ENCODE measurements at regions not wholly inside any gene's neighbourhood (a gene's known extent, or its start where the extent isn't known, plus 50 kb on each side); places are given as distances from the start of the nearest gene placed in this dataset.
"Not testable (repeated sequence)": the region's sequence is repeated elsewhere in the genome, so short reads cannot be mapped to it uniquely, and the experiment has no call there.

GRCh38 chr7:93811198-93811597, 79.4 kb downstream of the TFPI2 start:
- intact Hi-C loops (cut with DNase I) = no loop called here
- no peak overlapping the region for H3K4me3 ChIP-seq (ENCODE audit: low read length in 2 of 2)
- no peak overlapping the region for H3K27ac ChIP-seq (ENCODE audit: low read depth in 1 of 2, low read length in 2 of 2)
- no peaks in the 10 kb centered on the region for H3K9me3 ChIP-seq (ENCODE audit: control insufficient read depth, low read length)
- H3K27me3 ChIP-seq (ENCODE audit: control insufficient read depth in 1 of 2, insufficient read depth in 2 of 2, low read length in 1 of 2) = no peaks in the 10 kb centered on the region
- DNase-seq = no peak
- ATAC-seq (ENCODE audit: low FRiP score) = no peak
- H3K36me3 ChIP-seq (ENCODE audit: control insufficient read depth in 1 of 2, insufficient read depth in 2 of 2, low read length in 1 of 2) = no peaks in the 10 kb centered on the region
- H3K4me1 ChIP-seq (ENCODE audit: control insufficient read depth in 1 of 2, insufficient read depth in 2 of 2, low read length in 2 of 2) = no peaks in the 10 kb centered on the region

- Histone ChIP-seq H3K4me1 (ENCODE audit: control insufficient read depth in 1 of 2, insufficient read depth in 2 of 2, low read length in 2 of 2) (no peaks in the 10 kb centered on the region), H3K27ac (ENCODE audit: low read depth in 1 of 2, low read length in 2 of 2) (no peak overlapping the region), H3K9me3 (ENCODE audit: control insufficient read depth, low read length) (no peaks in the 10 kb centered on the region), H3K4me3 (ENCODE audit: low read length in 2 of 2) (no peak overlapping the region), H3K36me3 (ENCODE audit: control insufficient read depth in 1 of 2, insufficient read depth in 2 of 2, low read length in 1 of 2) (no peaks in the 10 kb centered on the region), H3K27me3 (ENCODE audit: control insufficient read depth in 1 of 2, insufficient read depth in 2 of 2, low read length in 1 of 2) (no peaks in the 10 kb centered on the region)
- DNase-seq (no peak), ATAC-seq (ENCODE audit: low FRiP score) (no peak)
- intact Hi-C loops (cut with DNase I) = no loop called here
Measured at GRCh38 chr7:93810561-93810960, 80.0 kb downstream of the TFPI2 start.

GRCh38 chr7:93804726-93805125, 85.8 kb downstream of the TFPI2 start:
- Histone ChIP-seq H3K4me1 (ENCODE audit: control insufficient read depth in 1 of 2, insufficient read depth in 2 of 2, low read length in 2 of 2) (no peaks in the 10 kb centered on the region), H3K27me3 (ENCODE audit: control insufficient read depth in 1 of 2, insufficient read depth in 2 of 2, low read length in 1 of 2) (no peaks in the 10 kb centered on the region), H3K9me3 (ENCODE audit: control insufficient read depth, low read length) (no peaks in the 10 kb centered on the region), H3K36me3 (ENCODE audit: control insufficient read depth in 1 of 2, insufficient read depth in 2 of 2, low read length in 1 of 2) (no peaks in the 10 kb centered on the region), H3K27ac (ENCODE audit: low read depth in 1 of 2, low read length in 2 of 2) (no peak overlapping the region), H3K4me3 (ENCODE audit: low read length in 2 of 2) (no peak overlapping the region)
- DNase-seq (no peak), ATAC-seq (ENCODE audit: low FRiP score) (no peak)
- intact Hi-C loops (cut with DNase I) = loop anchor here in 1 of 2 donors (10.0 kb wide), 1 partner anchor 200 kb away; the partner anchor contains the start of gene BET1
- WGBS, 2 donors = 75 to 78% methylated on average over 3 of the region's 3 CpGs

- H3K27me3 ChIP-seq (ENCODE audit: control insufficient read depth in 1 of 2, insufficient read depth in 2 of 2, low read length in 1 of 2) = no peaks in the 10 kb centered on the region
- no peaks in the 10 kb centered on the region for H3K4me1 ChIP-seq (ENCODE audit: control insufficient read depth in 1 of 2, insufficient read depth in 2 of 2, low read length in 2 of 2)
- no peaks in the 10 kb centered on the region for H3K36me3 ChIP-seq (ENCODE audit: control insufficient read depth in 1 of 2, insufficient read depth in 2 of 2, low read length in 1 of 2)
- whole genome bisulfite sequencing, 2 donors = 42 to 48% methylated on average over 5 of the region's 5 CpGs
- intact Hi-C loops (cut with DNase I) = loop anchor here (5.0 to 10.0 kb wide), 2 partner anchors 205 to 287 kb away; partner anchors contain the start of gene BET1 (in 1 of the 2)
- ATAC-seq (ENCODE audit: low FRiP score) = no peak
- no peaks in the 10 kb centered on the region for H3K9me3 ChIP-seq (ENCODE audit: control insufficient read depth, low read length)
- DNase-seq = no peak
- H3K27ac ChIP-seq (ENCODE audit: low read depth in 1 of 2, low read length in 2 of 2) = no peak overlapping the region
- no peak overlapping the region for H3K4me3 ChIP-seq (ENCODE audit: low read length in 2 of 2)
Measured at GRCh38 chr7:93799750-93800357, 90.7 kb downstream of the TFPI2 start.

- 88 to 94% methylated on average over 17 to 31 of the region's 33 CpGs for WGBS, 2 donors
- ATAC-seq (ENCODE audit: low FRiP score); H3K27me3 ChIP-seq (ENCODE audit: control insufficient read depth in 1 of 2, insufficient read depth in 2 of 2, low read length in 1 of 2); H3K27ac ChIP-seq (ENCODE audit: low read depth in 1 of 2, low read length in 2 of 2); H3K4me1 ChIP-seq (ENCODE audit: control insufficient read depth in 1 of 2, insufficient read depth in 2 of 2, low read length in 2 of 2); DNase-seq; H3K36me3 ChIP-seq (ENCODE audit: control insufficient read depth in 1 of 2, insufficient read depth in 2 of 2, low read length in 1 of 2); H3K9me3 ChIP-seq (ENCODE audit: control insufficient read depth, low read length); H3K4me3 ChIP-seq (ENCODE audit: low read length in 2 of 2); intact Hi-C loops (cut with DNase I): not testable (repeated sequence)
Measured at GRCh38 chr7:93793084-93793697, 97.4 kb downstream of the TFPI2 start.

- WGBS, 2 donors = 46 to 52% methylated on average over 3 of the region's 3 CpGs
- H3K27me3 ChIP-seq (ENCODE audit: control insufficient read depth in 1 of 2, insufficient read depth in 2 of 2, low read length in 1 of 2) = no peaks in the 10 kb centered on the region
- H3K9me3 ChIP-seq (ENCODE audit: control insufficient read depth, low read length) = no peaks in the 10 kb centered on the region
- H3K36me3 ChIP-seq (ENCODE audit: control insufficient read depth in 1 of 2, insufficient read depth in 2 of 2, low read length in 1 of 2) = no peaks in the 10 kb centered on the region
- H3K4me1 ChIP-seq (ENCODE audit: control insufficient read depth in 1 of 2, insufficient read depth in 2 of 2, low read length in 2 of 2) = no peaks in the 10 kb centered on the region
- intact Hi-C loops (cut with DNase I) = no loop called here
- H3K27ac ChIP-seq (ENCODE audit: low read depth in 1 of 2, low read length in 2 of 2) = no peak overlapping the region
- no peak overlapping the region for H3K4me3 ChIP-seq (ENCODE audit: low read length in 2 of 2)
- ATAC-seq (ENCODE audit: low FRiP score) = no peak
- DNase-seq = no peak
Measured at GRCh38 chr7:93779115-93779514, 111.4 kb downstream of the TFPI2 start.

GRCh38 chr7:93778384-93778783, 112.2 kb downstream of the TFPI2 start:
- Histone ChIP-seq H3K9me3 (ENCODE audit: control insufficient read depth, low read length) (no peaks in the 10 kb centered on the region), H3K27ac (ENCODE audit: low read depth in 1 of 2, low read length in 2 of 2) (no peak overlapping the region), H3K27me3 (ENCODE audit: control insufficient read depth in 1 of 2, insufficient read depth in 2 of 2, low read length in 1 of 2) (no peaks in the 10 kb centered on the region), H3K4me1 (ENCODE audit: control insufficient read depth in 1 of 2, insufficient read depth in 2 of 2, low read length in 2 of 2) (no peaks in the 10 kb centered on the region), H3K36me3 (ENCODE audit: control insufficient read depth in 1 of 2, insufficient read depth in 2 of 2, low read length in 1 of 2) (no peaks in the 10 kb centered on the region), H3K4me3 (ENCODE audit: low read length in 2 of 2) (no peak overlapping the region)
- ATAC-seq (ENCODE audit: low FRiP score) (no peak), DNase-seq (no peak)
- intact Hi-C loops (cut with DNase I) = no loop called here
- 83% methylated on average over 4 of the region's 4 CpGs for WGBS, 2 donors

GRCh38 chr7:93773446-93773845, 117.1 kb downstream of the TFPI2 start:
- intact Hi-C loops (cut with DNase I) = no loop called here
- WGBS, 2 donors = 39 to 40% methylated on average over 1 of the region's 1 CpG
- ATAC-seq (ENCODE audit: low FRiP score) = no peak

GRCh38 chr7:93765475-93765874, 125.1 kb downstream of the TFPI2 start:
- no peak for ATAC-seq (ENCODE audit: low FRiP score)
- WGBS, 2 donors = 97 to 98% methylated on average over 2 of the region's 2 CpGs
- no peak for DNase-seq
- Histone ChIP-seq H3K27ac (ENCODE audit: low read depth in 1 of 2, low read length in 2 of 2) (no peak overlapping the region), H3K4me1 (ENCODE audit: control insufficient read depth in 1 of 2, insufficient read depth in 2 of 2, low read length in 2 of 2) (no peaks in the 10 kb centered on the region), H3K27me3 (ENCODE audit: control insufficient read depth in 1 of 2, insufficient read depth in 2 of 2, low read length in 1 of 2) (no peaks in the 10 kb centered on the region), H3K4me3 (ENCODE audit: low read length in 2 of 2) (no peak overlapping the region), H3K36me3 (ENCODE audit: control insufficient read depth in 1 of 2, insufficient read depth in 2 of 2, low read length in 1 of 2) (no peaks in the 10 kb centered on the region), H3K9me3 (ENCODE audit: control insufficient read depth, low read length) (no peaks in the 10 kb centered on the region)
- intact Hi-C loops (cut with DNase I) = no loop called here

More at GRCh38 chr7:93773446-93773845, 117.1 kb downstream of the TFPI2 start:
- no peak overlapping the region for H3K27ac ChIP-seq (ENCODE audit: low read depth in 1 of 2, low read length in 2 of 2)
- no peaks in the 10 kb centered on the region for H3K9me3 ChIP-seq (ENCODE audit: control insufficient read depth, low read length)
- no peaks in the 10 kb centered on the region for H3K4me1 ChIP-seq (ENCODE audit: control insufficient read depth in 1 of 2, insufficient read depth in 2 of 2, low read length in 2 of 2)
- H3K27me3 ChIP-seq (ENCODE audit: control insufficient read depth in 1 of 2, insufficient read depth in 2 of 2, low read length in 1 of 2) = no peaks in the 10 kb centered on the region
- no peaks in the 10 kb centered on the region for H3K36me3 ChIP-seq (ENCODE audit: control insufficient read depth in 1 of 2, insufficient read depth in 2 of 2, low read length in 1 of 2)
- H3K4me3 ChIP-seq (ENCODE audit: low read length in 2 of 2) = no peak overlapping the region
- DNase-seq = no peak
